T-cell (primary cell): ENCODE measurements at regions not wholly inside any gene's neighbourhood (a gene's known extent, or its start where the extent isn't known, plus 50 kb on each side); places are given as distances from the start of the nearest gene placed in this dataset.

ENCODE experiments used
- ATAC-seq, 4 experiments: fragments of 200-7000 bp in 3 of 4; fragments of 150-1000 bp in 1 of 4; cut with Tn5 transposase; replicated peaks in 1 of 4; 1 replicate in 3 of 4; 2 replicates in 1 of 4; pipeline ENCODE4 v1.10.0; 2021; ENCODE audit warnings: moderate library complexity in 3 of 4, mild to moderate bottlenecking in 2 of 4, moderate number of reproducible peaks in 1 of 4
- CTCF ChIA-PET, 2 donors: fragments of 300-600 bp; sonication (Branson Sonifier 250); formaldehyde crosslinking; loops; one replicate each; lab custom pipeline; 2022; ENCODE audit warnings: antibody characterized with exemption in 2 of 2; lab: Charles Lee
- POLR2A ChIA-PET, 2 donors: fragments of 300-600 bp; sonication (Branson Sonifier 250); formaldehyde crosslinking; loops; one replicate each; lab custom pipeline; 2022; ENCODE audit warnings: antibody characterized with exemption in 2 of 2; lab: Charles Lee
- DNase-seq, 35 experiments: peaks; one replicate each; pipeline versions ENCODE4 v3.0.0 to v3.0.0-alpha.2; 2013 to 2023
- H3K27ac ChIP-seq: one replicate; pipeline ENCODE4 v1.5.1; 2013; ENCODE audit warnings: low read length
- H3K27me3 ChIP-seq, 2 experiments: replicated peaks in 1 of 2; 1 replicate in 1 of 2; 2 replicates in 1 of 2; pipeline versions ENCODE4 v1.6.1 to v1.7.0; 2013; ENCODE audit warnings: low read length in 1 of 2, mixed read lengths in 1 of 2; ENCODE audit not compliant: control insufficient read depth in 2 of 2, insufficient read depth in 2 of 2; ENCODE audit errors: extremely low read depth in 1 of 2
- H3K36me3 ChIP-seq, 2 donors: 1 replicate in 1 of 2; 2 replicates in 1 of 2; pipeline versions ENCODE4 v1.6.1 to v1.7.0; 2013; ENCODE audit warnings: low read length in 1 of 2; ENCODE audit not compliant: control insufficient read depth in 2 of 2, insufficient read depth in 1 of 2; ENCODE audit errors: extremely low read depth in 1 of 2
- H3K4me1 ChIP-seq, 2 experiments: 1 replicate in 1 of 2; 2 replicates in 1 of 2; pipeline versions ENCODE4 v1.6.1 to v1.7.0; 2013; ENCODE audit warnings: low read length in 2 of 2, mixed read lengths in 1 of 2; ENCODE audit not compliant: insufficient read depth in 2 of 2, control insufficient read depth in 1 of 2; ENCODE audit errors: extremely low read depth in 1 of 2
- H3K4me3 ChIP-seq, 2 donors: 1 replicate in 1 of 2; 2 replicates in 1 of 2; pipeline versions ENCODE4 v1.5.1 to v1.7.0; 2013; ENCODE audit warnings: mild to moderate bottlenecking in 2 of 2, low read length in 1 of 2, moderate library complexity in 1 of 2; ENCODE audit not compliant: control insufficient read depth in 1 of 2; ENCODE audit errors: extremely low read depth in 1 of 2
- H3K9me3 ChIP-seq: 2 replicates; pipeline ENCODE4 v1.7.0; 2013
- H3K27ac Mint-ChIP-seq, 2 donors: one replicate each; pipeline ENCODE4 v1.8.0; 2020 to 2021; ENCODE audit warnings: mild to moderate bottlenecking in 2 of 2, mixed read lengths in 2 of 2
- H3K27me3 Mint-ChIP-seq, 2 donors: one replicate each; pipeline ENCODE4 v1.8.0; 2021 to 2022; ENCODE audit warnings: mixed read lengths in 2 of 2
- H3K36me3 Mint-ChIP-seq: one replicate; pipeline ENCODE4 v1.8.0; 2021; ENCODE audit warnings: mixed read lengths
- H3K4me1 Mint-ChIP-seq, 3 donors: one replicate each; pipeline ENCODE4 v1.8.0; 2020 to 2022; ENCODE audit warnings: mixed read lengths in 3 of 3, mild to moderate bottlenecking in 1 of 3
- H3K4me3 Mint-ChIP-seq, 3 donors: one replicate each; pipeline ENCODE4 v1.8.0; 2020 to 2022; ENCODE audit warnings: mild to moderate bottlenecking in 3 of 3, mixed read lengths in 3 of 3, moderate library complexity in 3 of 3
- H3K9me3 Mint-ChIP-seq, 3 donors: one replicate each; pipeline ENCODE4 v1.8.0; 2020 to 2022; ENCODE audit warnings: mixed read lengths in 3 of 3
- WGBS: methylation state at CpG from one replicate; pipeline ENCODE4 v1.1.5; 2013; ENCODE audit warnings: missing lambda C conversion rate; ENCODE audit not compliant: insufficient coverage; 5-methylcytosine and 5-hydroxymethylcytosine counted together

DNA sequence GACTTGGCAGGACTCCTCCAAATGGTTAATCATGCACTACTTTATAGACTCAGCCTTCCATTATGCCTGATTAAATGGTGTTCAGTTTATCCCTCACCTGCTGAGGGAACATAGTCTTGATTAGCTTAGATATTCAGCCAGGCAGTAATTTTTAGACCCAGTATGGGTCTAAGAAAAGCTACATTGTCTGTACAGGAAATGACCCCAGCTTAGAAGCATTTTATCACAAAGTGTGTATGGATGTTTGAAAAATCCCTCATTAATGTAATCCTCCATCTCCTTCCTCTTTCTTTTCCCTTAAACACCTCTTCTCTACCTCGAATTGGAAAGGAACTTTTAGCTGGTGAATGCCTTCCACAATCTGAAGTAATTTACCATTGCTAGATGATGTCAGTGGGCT, 252.2 kb upstream of the BMP2 start:
- Histone ChIP-seq H3K36me3 (no peaks in the 10 kb centered on the region), H3K4me1 (no peaks in the 10 kb centered on the region), H3K27me3 (no peaks in the 10 kb centered on the region), H3K9me3 (no peaks in the 10 kb centered on the region), H3K27ac (no peak overlapping the region), H3K4me3 (no peak overlapping the region)
- ATAC-seq (no peak), DNase-seq (no peak)
- H3K27me3 Mint-ChIP-seq: no peaks in the 10 kb centered on the region
- H3K4me3 Mint-ChIP-seq: no peak overlapping the region
- H3K27ac Mint-ChIP-seq: no peak overlapping the region
- CTCF ChIA-PET: no interaction called here
- H3K4me1 Mint-ChIP-seq: no peaks in the 10 kb centered on the region
- no peaks in the 10 kb centered on the region for H3K36me3 Mint-ChIP-seq
- peaks cover 8 to 23% (median 8%) of the 10 kb centered on the region in 3 donors for H3K9me3 Mint-ChIP-seq
- no CpG with 5 or more reads among the region's 1 CpG for WGBS
- POLR2A ChIA-PET: no interaction called here

DNA sequence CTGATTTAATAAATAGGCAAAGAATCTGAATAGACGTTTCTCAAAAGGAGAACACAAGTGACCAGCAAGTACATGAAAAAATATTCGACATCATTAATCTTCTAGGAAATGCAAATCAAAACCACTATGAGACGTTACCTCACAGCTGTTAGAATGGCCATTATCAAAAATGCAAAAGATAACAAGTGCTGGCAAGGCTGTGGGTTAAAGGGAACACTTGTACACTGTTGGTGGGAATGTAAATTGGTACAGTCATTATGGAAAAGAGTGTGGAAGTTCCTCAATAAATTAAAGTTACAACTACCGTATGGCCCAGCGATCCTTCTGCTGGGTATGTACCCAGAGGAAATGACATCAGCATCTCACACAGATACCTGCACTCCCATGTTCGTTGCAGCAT, 253.9 kb upstream of the BMP2 start:
- no peaks in the 10 kb centered on the region for H3K27me3 ChIP-seq
- DNase-seq (no peak), ATAC-seq (no peak)
- H3K9me3 ChIP-seq: no peaks in the 10 kb centered on the region
- no CpG with 5 or more reads among the region's 6 CpGs for WGBS
- POLR2A ChIA-PET: no interaction called here
- no peaks in the 10 kb centered on the region for H3K36me3 ChIP-seq
- H3K27ac ChIP-seq: no peak overlapping the region
- H3K4me1 Mint-ChIP-seq: no peaks in the 10 kb centered on the region
- H3K4me3 ChIP-seq: no peak overlapping the region
- no peak overlapping the region for H3K4me3 Mint-ChIP-seq
- H3K36me3 Mint-ChIP-seq: no peaks in the 10 kb centered on the region
- CTCF ChIA-PET: no interaction called here
- peaks cover 8 to 15% (median 9%) of the 10 kb centered on the region in 3 donors for H3K9me3 Mint-ChIP-seq
- H3K27ac Mint-ChIP-seq: no peak overlapping the region
- no peaks in the 10 kb centered on the region for H3K27me3 Mint-ChIP-seq
- no peaks in the 10 kb centered on the region for H3K4me1 ChIP-seq

DNA sequence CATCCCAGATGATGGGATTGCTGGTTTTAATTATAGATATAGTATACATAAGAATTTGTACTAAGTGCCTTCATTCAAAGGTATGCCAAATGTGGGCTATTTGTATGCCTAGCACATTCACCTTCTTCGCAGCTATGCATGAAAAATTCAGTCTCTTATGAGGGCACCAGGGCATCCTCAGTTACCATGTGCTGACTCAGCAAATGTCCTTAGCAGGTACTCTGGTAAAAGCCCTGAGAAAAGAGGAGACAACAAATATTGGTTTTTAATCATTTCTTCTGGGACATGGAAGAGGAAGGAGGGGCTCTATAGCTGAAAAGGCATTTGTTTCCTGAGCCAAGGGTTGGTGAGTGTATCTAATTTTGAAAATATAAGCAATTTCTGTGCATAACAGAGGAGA, 258.1 kb upstream of the BMP2 start:
- Histone ChIP-seq H3K27me3 (no peaks in the 10 kb centered on the region), H3K4me3 (no peak overlapping the region), H3K36me3 (no peaks in the 10 kb centered on the region), H3K9me3 (no peaks in the 10 kb centered on the region), H3K27ac (no peak overlapping the region), H3K4me1 (no peaks in the 10 kb centered on the region)
- no peaks in the 10 kb centered on the region for H3K4me1 Mint-ChIP-seq
- WGBS: 86% methylated on average over 1 of the region's 1 CpG
- H3K27ac Mint-ChIP-seq: no peak overlapping the region
- CTCF ChIA-PET: no interaction called here
- peaks cover 7 to 16% (median 9%) of the 10 kb centered on the region in 3 donors for H3K9me3 Mint-ChIP-seq
- ATAC-seq (no peak), DNase-seq (no peak)
- POLR2A ChIA-PET: no interaction called here
- H3K27me3 Mint-ChIP-seq: no peaks in the 10 kb centered on the region
- no peaks in the 10 kb centered on the region for H3K36me3 Mint-ChIP-seq
- H3K4me3 Mint-ChIP-seq: no peak overlapping the region

DNA sequence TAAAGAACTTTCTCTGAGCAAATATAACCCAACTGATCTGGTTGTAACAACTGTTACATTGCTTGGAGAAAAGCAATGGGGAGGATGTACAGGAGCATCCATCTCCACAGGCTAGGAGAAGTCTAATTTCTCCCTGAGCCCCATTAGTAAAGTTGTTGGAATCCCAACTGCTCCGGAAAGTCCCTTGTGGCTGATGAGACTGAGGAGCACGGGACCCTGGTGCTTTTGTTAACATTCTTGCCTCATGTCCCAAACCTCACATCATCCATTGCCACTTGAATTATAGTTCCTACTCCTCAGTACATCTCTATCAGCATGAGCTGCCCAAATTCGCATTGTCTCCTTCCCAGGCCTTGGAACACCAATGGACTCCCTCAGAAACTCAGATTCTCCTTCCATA, 260.6 kb upstream of the BMP2 start:
- H3K36me3 ChIP-seq: no peaks in the 10 kb centered on the region
- POLR2A ChIA-PET: no interaction called here
- no peak for DNase-seq
- H3K27ac ChIP-seq: no peak overlapping the region
- H3K9me3 Mint-ChIP-seq: peaks cover 5 to 9% (median 9%) of the 10 kb centered on the region in 3 donors
- ATAC-seq: no peak
- no peaks in the 10 kb centered on the region for H3K4me1 ChIP-seq
- H3K4me3 ChIP-seq: no peak overlapping the region
- H3K9me3 ChIP-seq: no peaks in the 10 kb centered on the region
- no peaks in the 10 kb centered on the region for H3K36me3 Mint-ChIP-seq
- no peak overlapping the region for H3K27ac Mint-ChIP-seq
- no peaks in the 10 kb centered on the region for H3K27me3 Mint-ChIP-seq
- H3K27me3 ChIP-seq: no peaks in the 10 kb centered on the region
- H3K4me1 Mint-ChIP-seq: no peaks in the 10 kb centered on the region
- CTCF ChIA-PET: no interaction called here
- 47% methylated on average over 2 of the region's 3 CpGs for WGBS
- H3K4me3 Mint-ChIP-seq: no peak overlapping the region

DNA sequence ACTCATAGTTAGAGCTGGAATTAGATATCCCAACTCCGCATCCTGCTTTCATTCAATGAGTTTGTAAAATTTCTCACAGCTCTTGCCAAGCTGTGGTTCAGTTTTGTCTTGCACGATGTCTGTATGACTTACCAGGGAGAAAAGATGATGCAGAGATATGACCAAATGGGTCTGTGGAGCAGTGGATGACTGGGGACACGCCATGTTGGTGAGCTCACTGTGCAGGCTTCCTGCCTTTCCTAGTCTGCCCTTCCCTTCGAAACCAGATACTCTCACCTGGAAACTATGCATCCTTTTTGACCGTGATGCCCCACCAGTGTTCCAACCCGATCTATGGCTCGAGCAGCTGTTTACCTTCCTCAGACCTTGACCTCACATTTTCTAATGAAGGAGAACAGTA, 262.7 kb upstream of the BMP2 start:
- Mint-ChIP-seq H3K4me3 (no peak overlapping the region), H3K27ac (no peak overlapping the region), H3K27me3 (no peaks in the 10 kb centered on the region), H3K9me3 (peaks cover 5 to 13% (median 9%) of the 10 kb centered on the region in 3 donors), H3K4me1 (no peaks in the 10 kb centered on the region), H3K36me3 (no peaks in the 10 kb centered on the region)
- H3K36me3 ChIP-seq: no peaks in the 10 kb centered on the region
- ChIA-PET CTCF (no interaction called here), POLR2A (no interaction called here)
- H3K27ac ChIP-seq: no peak overlapping the region
- H3K4me3 ChIP-seq: no peak overlapping the region
- DNase-seq: no peak
- ATAC-seq: no peak
- WGBS: 64% methylated on average over 2 of the region's 7 CpGs
- no peaks in the 10 kb centered on the region for H3K9me3 ChIP-seq
- H3K27me3 ChIP-seq: peaks cover 0 to 2% of the 10 kb centered on the region in 2 experiments
- H3K4me1 ChIP-seq: no peaks in the 10 kb centered on the region

DNA sequence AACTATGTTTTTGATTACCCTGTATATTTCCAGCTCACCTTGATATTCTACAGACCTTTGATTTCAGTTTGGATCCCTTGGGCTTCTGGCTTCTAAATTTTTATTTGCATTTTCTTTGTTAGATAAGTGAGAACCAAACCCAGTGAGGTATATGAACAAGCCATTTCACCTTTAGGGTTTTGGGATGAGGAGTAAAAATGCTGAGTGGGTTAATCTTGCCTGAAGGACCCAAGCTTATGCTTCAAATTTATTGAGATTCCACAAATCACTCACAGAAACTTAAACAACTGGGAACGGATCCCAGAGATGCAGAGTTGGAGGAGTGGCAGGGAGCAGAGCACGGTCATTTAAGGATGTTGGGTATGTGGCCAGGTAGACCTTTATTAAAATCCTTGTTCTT, 263.3 kb upstream of the BMP2 start:
- no CpG with 5 or more reads among the region's 2 CpGs for WGBS
- Histone ChIP-seq H3K9me3 (no peaks in the 10 kb centered on the region), H3K27ac (no peak overlapping the region), H3K36me3 (no peaks in the 10 kb centered on the region), H3K27me3 (peaks cover 0 to 2% of the 10 kb centered on the region in 2 experiments), H3K4me1 (no peaks in the 10 kb centered on the region), H3K4me3 (no peak overlapping the region)
- no peak overlapping the region for H3K27ac Mint-ChIP-seq
- no peaks in the 10 kb centered on the region for H3K4me1 Mint-ChIP-seq
- no peak overlapping the region for H3K4me3 Mint-ChIP-seq
- no peak for DNase-seq
- H3K27me3 Mint-ChIP-seq: no peaks in the 10 kb centered on the region
- no peaks in the 10 kb centered on the region for H3K36me3 Mint-ChIP-seq
- POLR2A ChIA-PET: no interaction called here
- ATAC-seq: no peak
- H3K9me3 Mint-ChIP-seq: peaks cover 5 to 11% (median 9%) of the 10 kb centered on the region in 3 donors
- CTCF ChIA-PET: no interaction called here

DNA sequence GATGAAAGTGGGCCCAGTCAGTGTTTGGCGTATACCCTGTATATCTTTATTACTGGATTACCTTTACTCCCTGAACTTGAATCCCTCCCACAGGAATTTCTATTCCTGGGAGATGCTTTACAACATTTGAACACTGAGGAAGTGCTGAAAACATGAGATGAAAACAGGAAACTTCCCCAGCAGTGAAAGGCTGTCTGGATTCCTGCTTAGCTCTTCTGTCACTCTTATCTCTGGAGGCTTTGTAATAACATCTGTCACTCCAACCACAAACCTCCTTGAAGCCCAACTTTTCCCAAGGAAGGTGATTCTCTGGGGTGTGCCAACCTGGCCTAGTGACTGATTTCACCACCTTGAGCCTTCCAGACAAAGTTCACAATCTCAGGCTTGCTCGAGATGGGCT, 264.5 kb upstream of the BMP2 start:
- Mint-ChIP-seq H3K4me3 (no peak overlapping the region), H3K36me3 (no peaks in the 10 kb centered on the region), H3K27ac (no peak overlapping the region), H3K9me3 (peaks cover 8 to 11% (median 9%) of the 10 kb centered on the region in 3 donors), H3K4me1 (no peaks in the 10 kb centered on the region), H3K27me3 (no peaks in the 10 kb centered on the region)
- Histone ChIP-seq H3K4me1 (no peaks in the 10 kb centered on the region), H3K9me3 (no peaks in the 10 kb centered on the region), H3K36me3 (no peaks in the 10 kb centered on the region), H3K4me3 (no peak overlapping the region), H3K27ac (no peak overlapping the region), H3K27me3 (peaks cover 0 to 2% of the 10 kb centered on the region in 2 experiments)
- WGBS: no CpG with 5 or more reads among the region's 2 CpGs
- ChIA-PET CTCF (no interaction called here), POLR2A (no interaction called here)
- ATAC-seq: no peak
- DNase-seq: no peak
